ENCODE measurements at regions not wholly inside any gene's neighbourhood (a gene's known extent, or its start where the extent isn't known, plus 50 kb on each side); places are given as distances from the start of the nearest gene placed in this dataset.
A peak's percentile ranks its signal among the peaks of the same experiment; 100 is the strongest.
"Not testable (repeated sequence)": the region's sequence is repeated elsewhere in the genome, so short reads cannot be mapped to it uniquely, and the experiment has no call there.

DNA sequence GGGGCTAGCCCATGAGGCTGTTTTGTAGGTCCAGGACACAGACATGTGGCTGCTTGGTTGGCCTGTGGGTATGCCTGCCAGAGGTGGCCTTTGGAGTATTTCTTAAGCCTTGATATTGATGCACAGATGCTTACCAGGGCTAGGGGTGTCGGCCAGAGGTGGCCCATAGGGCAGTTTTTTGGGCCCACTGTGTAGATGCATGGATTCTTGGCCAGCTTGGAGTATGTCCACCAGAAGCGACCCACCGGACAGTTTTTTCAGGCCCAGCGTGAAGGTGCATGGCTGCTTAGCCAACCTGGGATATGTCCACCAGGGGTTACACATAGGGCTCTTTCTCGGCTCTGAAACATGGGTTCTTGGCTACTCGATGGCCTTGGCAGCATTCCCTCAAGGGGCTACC lies 1199.1 kb downstream of the CNTNAP5 start:
- no peak for DNase-seq (ENCODE audit: low spot score)

DNA sequence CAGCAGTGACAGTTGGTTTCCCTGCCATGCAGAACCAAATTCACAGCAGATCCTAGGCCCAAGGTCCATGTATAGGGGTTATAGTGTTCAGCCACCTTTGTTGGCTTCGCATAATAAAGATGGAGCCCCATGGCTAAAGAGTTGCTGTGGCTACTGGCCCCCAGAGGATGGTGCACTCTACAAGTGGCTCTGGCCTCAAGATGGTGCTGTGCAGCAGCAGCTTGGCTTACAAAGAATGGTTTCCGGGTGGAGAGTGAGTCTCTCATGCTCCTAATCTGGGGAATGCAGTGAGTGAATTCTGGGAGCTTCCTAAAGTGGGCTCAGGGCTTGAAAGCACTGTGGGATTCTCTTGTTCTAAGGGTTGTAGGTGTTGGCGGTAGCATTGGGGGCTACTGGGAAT lies 1199.7 kb downstream of the CNTNAP5 start:
- no peak for DNase-seq (ENCODE audit: low spot score)

DNA sequence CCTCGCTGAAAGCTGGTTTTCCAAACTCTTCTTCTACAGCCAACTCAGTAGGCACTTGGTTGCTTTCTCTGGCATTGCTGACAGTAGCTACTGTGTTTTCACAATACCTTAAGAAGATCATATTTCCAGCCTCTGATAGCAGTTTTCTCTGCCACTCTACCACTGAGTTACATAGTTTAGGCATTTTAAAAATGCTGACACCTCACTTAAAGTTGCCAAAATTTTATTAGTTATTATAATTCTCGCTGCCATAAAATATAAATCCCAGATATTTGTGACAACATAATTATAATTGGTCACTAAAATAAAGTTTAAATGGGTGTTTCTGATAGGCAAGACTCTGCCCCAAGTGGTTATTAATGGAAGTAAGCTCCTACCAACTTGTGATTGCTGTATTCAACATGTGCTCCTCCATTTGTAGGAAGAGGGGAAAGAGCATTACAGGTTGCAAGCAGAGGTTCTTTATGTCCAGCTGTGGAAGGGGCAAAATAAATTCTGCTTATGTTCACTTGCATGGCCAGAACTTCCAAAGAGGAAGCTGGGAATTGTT lies 1202.8 kb downstream of the CNTNAP5 start:
- DNase-seq (ENCODE audit: low spot score), result peak; percentile 24

DNA sequence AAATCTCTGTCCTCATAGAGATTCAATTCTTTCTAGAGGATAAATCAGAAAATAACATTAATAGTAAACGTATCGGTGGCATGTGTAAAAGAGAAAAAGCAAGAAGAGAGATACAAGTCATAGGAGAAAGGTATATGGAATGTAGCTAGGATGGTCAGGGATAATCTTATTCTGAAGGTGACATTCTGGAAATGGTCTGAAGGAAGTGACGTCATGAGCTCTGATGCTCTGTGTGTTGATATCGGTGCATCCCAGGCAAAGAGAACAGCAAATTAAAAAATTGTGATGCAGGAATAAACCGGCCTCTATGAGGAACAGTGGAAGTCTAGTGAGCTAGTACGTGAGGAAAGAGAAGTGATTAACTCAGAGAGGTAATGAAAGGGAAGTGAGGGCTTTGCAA lies 1215.8 kb downstream of the CNTNAP5 start:
- DNase-seq (ENCODE audit: low spot score), result no peak

DNA sequence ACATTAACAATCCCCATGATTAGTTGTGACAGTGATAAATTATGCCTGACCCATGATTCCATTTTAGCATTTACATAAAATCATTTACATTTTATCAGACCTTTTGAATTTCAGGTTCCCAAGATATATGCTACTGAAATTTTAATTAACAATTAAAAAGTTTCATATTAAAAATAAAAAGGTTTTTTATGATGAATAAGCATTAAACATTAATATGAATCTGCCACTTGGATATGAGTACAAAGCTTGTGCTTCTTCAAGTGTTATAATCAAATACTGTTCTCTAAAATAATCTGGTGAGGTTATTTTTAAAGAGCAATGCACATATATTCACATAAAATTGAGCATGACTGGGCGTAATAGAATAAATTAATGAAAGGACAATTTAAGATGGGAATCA lies 1218.0 kb downstream of the CNTNAP5 start:
- no peak for DNase-seq (ENCODE audit: low spot score)

DNA sequence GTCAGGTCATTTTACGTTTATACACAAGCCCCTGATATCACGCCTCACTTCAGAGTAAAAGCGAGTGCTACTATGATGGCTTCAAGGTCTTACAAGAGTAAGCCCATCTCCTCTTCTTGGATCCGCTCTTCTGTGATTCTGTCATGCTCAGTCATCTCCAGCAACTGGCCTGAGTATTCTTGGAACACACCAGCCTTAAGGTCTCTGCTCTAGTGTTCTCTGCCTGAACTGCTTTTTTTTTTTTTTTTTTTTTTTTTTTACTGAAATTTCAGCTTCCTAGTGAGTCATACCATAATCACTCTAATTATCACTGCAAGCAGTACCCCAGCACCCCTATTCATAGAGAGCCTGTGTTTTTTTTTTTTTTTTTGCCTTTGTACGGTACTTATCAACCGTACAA lies 1228.9 kb downstream of the CNTNAP5 start:
- no peak for DNase-seq (ENCODE audit: low spot score)

DNA sequence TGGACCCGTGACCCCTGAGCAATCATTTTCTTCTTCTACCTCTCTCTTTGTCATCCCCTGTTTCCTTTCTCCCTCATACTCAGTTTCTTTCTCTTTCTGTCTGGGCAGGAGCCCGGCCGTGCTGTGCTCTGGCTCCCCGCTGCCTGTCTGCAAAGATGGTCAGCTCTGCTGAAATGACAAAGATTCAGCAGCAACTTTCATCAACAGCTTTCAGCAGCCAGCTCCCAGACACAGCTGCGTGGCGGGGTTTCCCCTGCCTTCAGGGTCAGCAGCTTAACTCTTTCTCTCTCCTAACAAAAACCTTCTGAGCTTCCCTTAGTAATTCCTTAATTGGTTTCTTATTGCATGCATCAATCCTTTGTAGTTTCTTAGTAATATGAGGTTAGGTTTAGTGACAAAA lies 1234.4 kb downstream of the CNTNAP5 start:
- DNase-seq (ENCODE audit: low spot score), result no peak

DNA sequence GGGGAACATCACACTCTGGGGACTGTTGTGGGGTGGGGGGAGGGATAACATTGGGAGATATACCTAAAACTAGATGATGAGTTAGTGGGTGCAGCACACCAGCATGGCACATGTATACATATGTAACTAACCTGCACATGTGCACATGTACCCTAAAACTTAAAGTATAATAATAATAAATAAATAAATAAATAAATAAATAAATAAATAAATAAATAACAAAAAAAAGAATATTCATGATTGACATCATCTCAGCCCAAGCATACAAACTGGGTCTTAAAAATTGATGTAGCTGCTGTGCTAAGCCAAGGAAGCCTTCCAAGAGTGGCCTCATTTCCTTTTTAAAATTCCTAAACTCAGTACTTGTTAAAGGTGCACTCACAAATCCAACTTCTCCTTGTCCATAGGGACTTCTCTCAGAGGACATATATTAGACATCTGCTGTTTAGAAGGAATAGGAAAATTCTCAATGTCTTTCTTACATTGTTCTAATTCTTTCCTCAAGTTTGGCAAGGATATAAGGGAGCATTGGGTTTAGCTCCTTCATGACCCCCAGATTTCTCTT lies 1235.4 kb downstream of the CNTNAP5 start:
- not testable (repeated sequence) for DNase-seq (ENCODE audit: low spot score)

DNA sequence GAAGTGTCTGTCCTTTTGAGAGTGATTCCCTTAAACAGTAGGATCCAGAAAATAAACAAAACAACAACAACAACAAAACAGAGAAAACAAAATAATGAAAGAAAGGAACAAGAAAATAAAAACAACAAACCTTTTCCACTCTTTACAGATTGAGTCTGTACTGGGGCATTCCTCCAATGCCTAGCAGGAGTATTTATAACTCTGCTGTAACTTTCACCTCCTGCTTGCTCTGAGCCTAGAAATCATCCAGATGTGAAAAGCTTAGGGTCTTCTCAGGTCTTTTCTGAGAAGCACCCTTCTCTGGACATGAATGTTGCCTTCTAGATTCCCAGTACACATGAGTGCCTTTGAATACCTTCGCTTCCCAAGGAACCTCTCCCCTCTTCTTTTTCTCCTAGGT lies 1239.4 kb downstream of the CNTNAP5 start:
- no peak for DNase-seq (ENCODE audit: low spot score)

DNA sequence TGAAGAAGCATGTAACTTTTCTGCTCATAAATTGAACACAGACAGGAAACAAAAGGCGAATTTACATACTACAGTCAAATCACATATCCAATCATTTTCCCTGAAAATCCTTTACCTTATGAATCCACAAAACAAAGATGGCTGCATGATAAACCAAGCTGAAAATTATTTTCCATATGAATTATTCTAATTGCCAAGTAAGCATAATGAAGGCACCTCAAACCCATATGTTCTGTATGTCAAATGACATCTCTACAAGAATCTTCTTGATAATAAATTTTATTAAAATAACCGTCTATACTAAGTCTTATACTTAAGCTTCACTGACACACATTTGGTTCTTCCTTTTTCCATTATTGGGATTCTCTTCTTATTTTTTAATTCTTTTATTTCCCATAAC lies 1242.6 kb downstream of the CNTNAP5 start:
- no peak for DNase-seq (ENCODE audit: low spot score)

DNA sequence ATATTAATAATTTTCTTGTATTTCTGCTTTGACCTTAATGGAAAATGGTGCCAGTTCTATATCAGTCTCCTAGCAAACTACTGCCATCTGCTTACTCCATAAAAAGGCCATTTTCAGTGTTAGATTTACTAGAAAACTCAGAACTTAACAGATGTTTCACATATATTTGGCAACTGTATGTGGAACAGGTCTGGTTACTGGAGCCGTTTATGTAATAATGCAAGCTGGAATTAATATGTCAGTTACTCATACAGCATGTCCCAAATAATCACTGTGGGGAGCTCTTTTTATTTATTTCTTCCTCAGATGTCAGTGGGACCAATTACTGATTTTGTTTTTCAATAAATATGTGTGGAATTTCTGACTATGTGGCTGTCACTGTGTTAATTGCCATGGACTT lies 1247.6 kb downstream of the CNTNAP5 start:
- DNase-seq (ENCODE audit: low spot score), result no peak

DNA sequence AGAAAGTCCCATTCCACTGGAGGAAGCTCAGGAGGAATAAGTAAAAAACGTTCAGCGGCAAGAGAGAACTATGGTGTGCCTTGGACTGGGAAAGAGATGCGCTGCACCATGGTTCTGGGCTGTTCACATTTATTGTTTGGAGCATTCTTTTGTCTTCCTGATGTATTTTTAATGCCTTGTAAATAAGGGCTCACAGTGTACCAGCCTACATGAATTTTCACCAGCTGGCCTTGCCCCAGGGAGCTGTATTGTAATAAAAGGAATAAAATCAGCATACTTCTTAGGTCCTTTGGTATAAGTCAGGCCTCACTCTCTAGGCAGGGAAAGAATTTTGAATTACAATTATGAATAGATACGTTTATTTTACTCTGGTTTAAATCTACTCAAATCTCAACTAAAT lies 1249.6 kb downstream of the CNTNAP5 start:
- no peak for DNase-seq (ENCODE audit: low spot score)

DNA sequence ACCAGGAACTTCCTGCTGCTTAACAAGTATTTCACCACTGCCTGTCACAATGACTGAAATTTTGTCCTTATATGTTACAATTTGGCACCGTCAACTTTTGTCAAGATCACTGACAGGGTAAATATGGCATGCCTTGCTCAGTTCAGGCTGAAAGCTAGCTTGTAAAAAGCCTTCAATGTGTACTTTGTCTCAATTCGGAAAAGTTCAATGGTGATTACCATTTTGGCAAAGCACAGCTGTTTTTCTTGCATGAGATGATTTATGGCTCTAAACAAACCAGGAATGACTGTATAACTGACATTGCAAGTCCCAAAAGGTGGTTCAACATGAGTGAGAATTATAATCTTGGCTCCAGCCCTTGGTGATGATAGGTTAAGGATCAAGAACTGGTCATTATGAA lies 1255.2 kb downstream of the CNTNAP5 start:
- DNase-seq (ENCODE audit: low spot score), result no peak

DNA sequence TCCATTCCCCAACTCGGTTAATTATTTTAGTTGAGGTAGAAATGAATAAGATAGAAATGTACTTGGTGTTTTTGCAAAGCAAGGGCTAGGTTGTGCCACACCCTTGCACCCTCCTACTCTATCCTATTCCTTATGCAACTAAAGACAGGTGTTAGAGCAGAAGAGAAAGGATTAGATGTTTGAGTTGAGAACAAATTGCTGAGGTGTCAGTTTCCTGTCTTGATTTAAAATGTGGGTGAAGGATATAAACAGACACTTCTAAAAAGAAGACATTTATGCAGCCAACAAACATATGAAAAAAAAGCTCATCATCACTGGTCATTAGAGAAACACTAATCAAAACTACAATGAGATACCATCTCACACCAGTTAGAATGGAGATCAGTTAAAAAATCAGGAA lies 1256.2 kb downstream of the CNTNAP5 start:
- no peak for DNase-seq (ENCODE audit: low spot score)

DNA sequence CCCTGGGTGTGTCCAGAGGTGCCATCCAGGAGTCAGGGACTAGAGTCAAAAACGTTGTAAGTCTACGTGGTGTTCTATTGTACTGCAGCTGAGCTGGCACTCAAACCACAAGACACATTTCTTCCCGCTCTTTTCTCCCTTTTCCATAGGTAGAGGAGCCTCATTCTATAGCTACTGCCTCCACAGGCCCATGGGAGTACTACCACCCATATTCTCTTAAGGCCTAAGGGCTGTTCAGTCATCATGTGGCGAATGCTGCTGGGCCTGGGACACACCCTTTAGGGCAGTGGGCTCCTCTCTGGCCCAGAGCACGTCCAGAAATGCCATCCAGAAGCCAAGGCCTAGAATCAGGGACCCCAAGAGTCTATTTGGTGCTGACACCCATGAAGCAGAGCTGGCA lies 1271.7 kb downstream of the CNTNAP5 start:
- DNase-seq (ENCODE audit: low spot score), result no peak

DNA sequence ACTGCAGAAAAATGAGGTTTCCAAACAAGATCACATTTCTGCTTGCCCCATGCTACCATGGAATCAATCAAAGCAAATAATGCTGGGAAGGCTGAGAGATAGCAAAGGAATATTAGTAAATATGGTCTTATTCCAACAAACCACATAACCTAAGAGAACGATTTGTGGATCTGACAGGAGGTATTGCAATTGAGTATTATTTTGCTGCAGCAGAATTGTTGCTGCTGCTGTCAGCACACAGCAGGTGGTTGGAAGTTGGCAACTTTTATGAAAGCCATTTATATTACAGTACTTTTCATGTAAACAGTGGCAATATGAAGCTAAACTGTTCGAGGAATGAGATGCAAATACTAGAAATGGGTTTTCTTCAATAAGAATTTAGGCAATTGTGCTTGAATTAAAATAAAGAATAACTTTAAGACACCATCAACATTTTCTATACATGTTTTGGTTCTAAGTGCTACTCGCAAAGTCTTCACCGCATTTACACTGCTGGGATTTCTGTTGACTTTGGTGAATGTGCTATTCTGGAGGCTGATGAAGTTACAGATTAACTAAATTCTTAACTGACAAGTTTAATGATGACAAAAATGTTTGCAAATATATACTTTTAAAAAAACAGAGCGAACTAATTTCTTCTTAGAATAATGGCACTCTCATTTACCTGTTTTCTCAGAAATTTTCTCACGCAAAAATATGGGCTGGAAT lies 1285.7 kb downstream of the CNTNAP5 start:
- DNase-seq (ENCODE audit: low spot score), result no peak

DNA sequence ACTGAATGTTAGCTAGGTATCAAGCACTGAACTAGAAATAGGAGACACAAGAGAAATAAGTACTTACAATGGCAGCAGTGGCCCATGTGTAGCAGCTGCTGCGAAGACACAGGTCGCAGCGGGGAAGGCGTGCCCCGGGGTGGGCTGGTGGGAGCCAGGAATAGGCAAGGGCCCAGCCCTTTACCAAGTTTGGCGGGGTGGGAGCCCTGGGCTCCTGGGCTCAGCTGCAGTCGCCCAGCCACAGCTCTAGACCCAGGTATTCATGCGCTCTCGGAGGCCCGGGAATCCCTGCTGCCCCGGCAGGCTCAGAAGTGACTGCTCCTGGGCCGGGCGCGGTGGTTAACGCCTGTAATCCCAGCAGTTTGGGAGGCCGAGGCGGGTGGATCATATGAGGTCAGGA lies 1287.3 kb downstream of the CNTNAP5 start:
- no peak for DNase-seq (ENCODE audit: low spot score)

DNA sequence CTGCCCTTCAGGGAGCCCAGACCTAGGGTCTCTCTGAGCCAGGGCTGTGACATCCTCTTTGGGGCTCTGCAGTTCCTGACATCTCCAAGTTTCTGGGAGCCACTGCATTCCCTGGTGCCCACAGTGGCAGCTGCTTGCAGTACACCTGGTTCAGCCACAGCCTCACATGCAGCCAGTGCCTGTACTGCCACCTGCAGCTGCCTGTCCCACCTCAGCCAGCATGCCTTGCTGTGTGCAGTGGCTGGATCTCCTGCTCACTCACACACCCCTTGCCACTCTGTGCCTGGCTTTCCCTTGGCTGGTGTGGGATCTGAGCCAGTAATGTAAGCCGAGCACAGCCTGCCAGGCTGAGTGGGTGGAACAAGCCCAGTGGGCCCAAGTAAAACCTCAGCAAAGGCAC lies 1288.7 kb downstream of the CNTNAP5 start:
- DNase-seq (ENCODE audit: low spot score), result peak; percentile 17

DNA sequence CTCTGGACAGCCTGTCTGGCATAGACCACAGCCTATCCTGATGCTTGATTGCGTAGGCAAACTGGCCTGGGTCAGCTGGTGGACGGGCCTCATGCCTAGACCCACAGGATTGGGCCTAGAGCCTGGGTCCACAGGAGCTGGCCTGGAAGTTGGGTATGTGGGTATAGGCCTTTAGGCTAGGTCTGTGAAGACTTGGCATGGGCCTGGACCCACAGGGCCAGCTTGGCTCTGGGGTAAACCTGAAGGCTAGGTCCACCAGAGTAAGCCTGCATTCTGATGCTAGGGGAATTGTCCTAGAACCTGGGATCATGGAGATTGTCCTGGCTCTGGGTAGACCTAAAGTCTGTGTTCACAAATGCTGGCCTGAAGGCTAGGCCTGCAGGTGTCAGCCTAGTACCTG lies 1293.7 kb downstream of the CNTNAP5 start:
- DNase-seq (ENCODE audit: low spot score), result no peak

DNA sequence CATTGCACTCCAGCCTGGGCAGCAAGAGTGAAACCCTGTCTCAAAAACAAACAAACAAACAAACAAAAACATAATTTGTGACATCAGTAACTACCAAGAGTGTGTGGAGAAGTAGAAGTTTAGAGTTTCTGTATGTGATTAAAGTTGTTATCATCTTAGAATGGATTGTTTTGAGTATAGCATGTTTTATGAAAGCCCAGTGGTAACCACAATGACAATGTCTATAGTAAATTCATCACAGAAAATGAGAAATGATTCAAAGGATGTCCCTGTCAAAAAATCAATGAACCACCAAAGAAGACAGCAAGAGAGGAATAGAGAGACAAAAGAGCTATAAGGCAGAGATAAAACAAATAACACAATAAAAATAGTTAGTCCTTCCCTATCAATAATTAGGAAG lies 1299.2 kb downstream of the CNTNAP5 start:
- DNase-seq (ENCODE audit: low spot score), result no peak

DNA sequence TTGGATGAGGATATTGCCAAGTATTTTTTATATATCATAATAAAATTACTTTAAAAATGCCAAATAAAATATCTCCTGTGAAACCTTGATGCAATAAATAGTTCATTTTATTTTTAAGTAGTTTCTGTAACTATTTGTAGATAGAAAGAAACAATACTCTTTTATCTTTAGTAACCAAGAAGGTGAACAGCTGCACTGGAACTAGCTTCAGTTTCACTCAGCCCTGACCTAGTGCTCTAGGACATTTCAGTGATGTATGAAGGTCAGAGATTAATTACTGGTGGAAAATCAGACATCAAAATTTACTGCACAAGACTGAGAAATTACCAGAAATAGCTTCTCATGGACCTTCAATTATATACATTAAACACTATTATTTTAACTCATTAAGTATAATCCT lies 1305.0 kb downstream of the CNTNAP5 start:
- DNase-seq (ENCODE audit: low spot score), result no peak

DNA sequence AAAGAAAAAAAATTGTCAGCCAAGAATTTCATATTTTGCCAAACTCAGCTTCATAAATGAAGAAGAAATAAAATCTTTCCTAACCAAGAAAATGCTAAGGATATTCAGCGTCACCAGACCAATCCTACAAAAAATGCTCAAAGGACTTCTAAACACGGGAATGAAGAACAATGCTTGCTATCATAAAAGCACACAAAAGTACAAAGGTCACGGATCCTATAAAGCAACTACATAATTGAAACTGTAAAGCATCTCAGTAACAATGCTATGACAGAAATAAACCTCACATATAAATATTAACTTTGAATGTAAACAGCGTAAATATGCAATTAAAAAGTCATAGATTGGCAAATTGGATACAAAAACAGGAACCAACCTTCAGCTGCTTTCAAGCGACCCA lies 1314.6 kb upstream of the GYPC start:
- no peak for DNase-seq (ENCODE audit: low spot score)

DNA sequence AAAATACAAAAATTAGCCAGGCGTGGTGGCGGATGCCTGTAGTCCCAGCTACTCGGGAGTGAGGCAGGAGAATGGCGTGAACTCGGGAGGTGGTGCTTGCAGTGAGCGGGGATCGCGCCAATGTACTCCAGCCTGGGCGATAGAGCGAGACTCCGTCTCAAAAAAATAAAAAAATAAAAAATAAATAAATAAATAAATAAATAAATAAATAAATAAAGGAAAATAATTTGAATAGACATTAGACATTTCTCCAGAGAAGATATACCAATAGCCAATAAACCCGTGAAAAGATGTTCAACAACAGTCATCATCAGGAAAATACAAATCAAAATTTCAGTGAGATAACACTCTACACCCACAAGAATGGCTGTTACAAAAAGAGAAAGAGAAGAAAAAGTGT lies 1302.4 kb upstream of the GYPC start:
- DNase-seq (ENCODE audit: low spot score), result not testable (repeated sequence)
